ENCODE measurements at regions not wholly inside any gene's neighbourhood (a gene's known extent, or its start where the extent isn't known, plus 50 kb on each side); places are given as distances from the start of the nearest gene placed in this dataset.

- TF ChIP-seq CTCF (conservative IDR thresholded peaks at IDR 0.05; ENCODE audit: low read depth, low read length) (no peak), EZH2 (IDR thresholded peaks at IDR 0.05; ENCODE audit: low read length, unreplicated experiment) (no peak), EZH2phosphoT487 (IDR thresholded peaks at IDR 0.05; ENCODE audit: borderline replicate concordance, low read length) (no peak)
Measured at GRCh38 chr13:73292127-73292526, 233.3 kb downstream of the KLF5 start.

Measured in PC-3 (cell line).